CD14-positive monocyte (primary cell): ENCODE measurements at regions not wholly inside any gene's neighbourhood (a gene's known extent, or its start where the extent isn't known, plus 50 kb on each side); places are given as distances from the start of the nearest gene placed in this dataset.
"Not testable (repeated sequence)": the region's sequence is repeated elsewhere in the genome, so short reads cannot be mapped to it uniquely, and the experiment has no call there.

Experiments used
- DNase-seq, 3 donors: peaks; one replicate each; pipeline ENCODE4 v3.0.0-alpha.2; 2011 to 2022
- H2AFZ ChIP-seq: 2 replicates; pipeline ENCODE4 v1.6.0; 2012; ENCODE audit warnings: mild to moderate bottlenecking, low read depth, low read length, inconsistent platforms; ENCODE audit not compliant: insufficient read depth, poor library complexity, severe bottlenecking
- H3K27ac ChIP-seq, 2 donors: 1 replicate in 1 of 2; 2 replicates in 1 of 2; pipeline ENCODE4 v1.5.1; 2012 to 2013; ENCODE audit warnings: low read length in 2 of 2, control low read depth in 1 of 2, inconsistent platforms in 1 of 2, low read depth in 1 of 2, mild to moderate bottlenecking in 1 of 2
- H3K27me3 ChIP-seq, 2 donors: one replicate each; pipeline versions ENCODE4 v1.6.0 to v1.6.1; 2011 to 2013; ENCODE audit warnings: low read length in 2 of 2; ENCODE audit not compliant: control insufficient read depth in 2 of 2, insufficient read depth in 2 of 2
- H3K36me3 ChIP-seq, 2 donors: replicated peaks in 1 of 2; 1 replicate in 1 of 2; 2 replicates in 1 of 2; pipeline versions ENCODE4 v1.5.1 to v1.6.1; 2012 to 2013; ENCODE audit warnings: low read length in 2 of 2, control low read depth in 1 of 2, inconsistent platforms in 1 of 2, mild to moderate bottlenecking in 1 of 2; ENCODE audit not compliant: insufficient read depth in 2 of 2, control insufficient read depth in 1 of 2
- H3K4me1 ChIP-seq, 2 donors: 1 replicate in 1 of 2; 2 replicates in 1 of 2; pipeline versions ENCODE4 v1.5.1 to v1.6.1; 2012 to 2013; ENCODE audit warnings: low read length in 2 of 2, control low read depth in 1 of 2, inconsistent platforms in 1 of 2, mild to moderate bottlenecking in 1 of 2, moderate library complexity in 1 of 2; ENCODE audit not compliant: insufficient read depth in 2 of 2, control insufficient read depth in 1 of 2
- H3K4me2 ChIP-seq: replicated peaks from 2 replicates; pipeline ENCODE3; 2012; ENCODE audit warnings: low read length, moderate library complexity, mild to moderate bottlenecking; ENCODE audit not compliant: poor library complexity, severe bottlenecking; ENCODE audit errors: extremely low read depth
- H3K4me3 ChIP-seq, 3 experiments: fragments of 200-600 bp in 1 of 3; sonication (generic) in 1 of 3; replicated peaks in 1 of 3; 1 replicate in 2 of 3; 2 replicates in 1 of 3; pipeline ENCODE4 v1.5.1; 2011 to 2013; ENCODE audit warnings: low read length in 3 of 3, mild to moderate bottlenecking in 3 of 3, control low read depth in 2 of 3, low read depth in 2 of 3, inconsistent platforms in 1 of 3, moderate library complexity in 1 of 3
- H3K79me2 ChIP-seq: 2 replicates; pipeline ENCODE4 v1.6.0; 2012; ENCODE audit warnings: mild to moderate bottlenecking, control low read depth, inconsistent platforms, low read length, moderate library complexity; ENCODE audit not compliant: insufficient read depth
- H3K9ac ChIP-seq: 2 replicates; pipeline ENCODE4 v1.6.0; 2017; ENCODE audit warnings: low read length, mild to moderate bottlenecking; ENCODE audit not compliant: insufficient read depth, poor library complexity, severe bottlenecking
- H3K9me3 ChIP-seq, 2 donors: replicated peaks in 1 of 2; 1 replicate in 1 of 2; 2 replicates in 1 of 2; pipeline versions ENCODE4 v1.5.1 to v1.6.1; 2012 to 2013; ENCODE audit warnings: low read length in 2 of 2, control low read depth in 1 of 2; ENCODE audit not compliant: control insufficient read depth in 1 of 2, insufficient read depth in 1 of 2
- H4K20me1 ChIP-seq: 2 replicates; pipeline ENCODE4 v1.6.0; 2012; ENCODE audit warnings: mild to moderate bottlenecking, low read length, control low read depth, moderate library complexity; ENCODE audit not compliant: insufficient read depth
- H3K27ac Mint-ChIP-seq, 7 donors: one replicate each; pipeline ENCODE4 v1.8.0; 2020; ENCODE audit warnings: mild to moderate bottlenecking in 7 of 7, mixed read lengths in 7 of 7, moderate library complexity in 6 of 7, inconsistent platforms in 2 of 7
- H3K27me3 Mint-ChIP-seq, 3 donors: one replicate each; pipeline ENCODE4 v1.8.0; 2021 to 2022; ENCODE audit warnings: low read depth in 3 of 3, mild to moderate bottlenecking in 3 of 3, mixed read lengths in 3 of 3, moderate library complexity in 3 of 3, inconsistent platforms in 1 of 3
- H3K36me3 Mint-ChIP-seq, 2 donors: one replicate each; pipeline ENCODE4 v1.8.0; 2020; ENCODE audit warnings: mixed read lengths in 2 of 2, inconsistent platforms in 1 of 2, mild to moderate bottlenecking in 1 of 2
- H3K4me1 Mint-ChIP-seq: one replicate; pipeline ENCODE4 v1.8.0; 2020; ENCODE audit warnings: mild to moderate bottlenecking, mixed read lengths
- H3K4me3 Mint-ChIP-seq, 2 donors: one replicate each; pipeline ENCODE4 v1.8.0; 2020; ENCODE audit warnings: mild to moderate bottlenecking in 2 of 2, mixed read lengths in 2 of 2, moderate library complexity in 1 of 2
- H3K9me3 Mint-ChIP-seq, 7 donors: one replicate each; pipeline ENCODE4 v1.8.0; 2020 to 2022; ENCODE audit warnings: mixed read lengths in 7 of 7, mild to moderate bottlenecking in 6 of 7, moderate library complexity in 6 of 7, inconsistent platforms in 2 of 7
- WGBS: methylation state at CpG from one replicate; pipeline ENCODE4 v1.1.5; 2013; ENCODE audit warnings: missing lambda C conversion rate; ENCODE audit not compliant: insufficient coverage; 5-methylcytosine and 5-hydroxymethylcytosine counted together
- intact Hi-C, 2 donors: fragments of 100-400 bp; cut with micrococcal nuclease; formaldehyde crosslinking; loops; one replicate each; pipeline versions ENCODE4 v1.15.0 to v1.15.1; 2023
- TF ChIP-seq, protein P1 (sequence below): fragments of 200-600 bp; IDR thresholded peaks from one replicate; pipeline ENCODE4 v1.8.0; 2022; ENCODE audit warnings: antibody characterized with exemption, mild to moderate bottlenecking

DNA sequence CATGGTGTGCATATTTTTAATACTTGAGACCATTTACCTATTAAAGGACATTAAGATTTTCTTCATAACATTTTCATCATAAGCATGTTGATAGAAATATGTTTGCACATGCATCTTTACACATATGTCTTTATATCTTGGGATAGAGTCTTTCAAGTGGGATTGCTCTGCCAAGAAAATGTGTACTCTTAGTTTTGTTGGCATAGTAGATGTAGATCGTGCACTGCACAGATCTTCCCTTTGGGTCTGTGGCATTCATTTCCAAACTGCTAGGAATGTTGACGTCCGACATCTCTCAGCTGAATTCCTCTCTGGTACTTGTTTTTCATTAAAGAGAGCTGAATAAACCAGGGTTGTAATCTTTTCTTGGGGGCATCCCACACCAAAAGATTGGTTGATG is 183.2 kb upstream of the RPRM start:
- no peaks in the 10 kb centered on the region for H3K36me3 ChIP-seq
- H3K27ac Mint-ChIP-seq, result no peak overlapping the region
- no peaks in the 10 kb centered on the region for H3K4me1 ChIP-seq
- WGBS, result 71% methylated on average over 1 of the region's 3 CpGs
- no peak overlapping the region for H3K4me3 ChIP-seq
- no peak overlapping the region for H3K27ac ChIP-seq
- no peaks in the 10 kb centered on the region for H4K20me1 ChIP-seq
- H3K4me1 Mint-ChIP-seq, result no peaks in the 10 kb centered on the region
- H3K27me3 Mint-ChIP-seq, result no peaks in the 10 kb centered on the region
- H3K79me2 ChIP-seq, result no peaks in the 10 kb centered on the region
- no peak for DNase-seq
- H3K27me3 ChIP-seq, result no peaks in the 10 kb centered on the region
- H3K36me3 Mint-ChIP-seq, result no peaks in the 10 kb centered on the region
- intact Hi-C loops, result no loop called here
- peaks cover 11 to 13% of the 10 kb centered on the region in 2 donors for H3K9me3 ChIP-seq
- TF ChIP-seq, protein P1, sequence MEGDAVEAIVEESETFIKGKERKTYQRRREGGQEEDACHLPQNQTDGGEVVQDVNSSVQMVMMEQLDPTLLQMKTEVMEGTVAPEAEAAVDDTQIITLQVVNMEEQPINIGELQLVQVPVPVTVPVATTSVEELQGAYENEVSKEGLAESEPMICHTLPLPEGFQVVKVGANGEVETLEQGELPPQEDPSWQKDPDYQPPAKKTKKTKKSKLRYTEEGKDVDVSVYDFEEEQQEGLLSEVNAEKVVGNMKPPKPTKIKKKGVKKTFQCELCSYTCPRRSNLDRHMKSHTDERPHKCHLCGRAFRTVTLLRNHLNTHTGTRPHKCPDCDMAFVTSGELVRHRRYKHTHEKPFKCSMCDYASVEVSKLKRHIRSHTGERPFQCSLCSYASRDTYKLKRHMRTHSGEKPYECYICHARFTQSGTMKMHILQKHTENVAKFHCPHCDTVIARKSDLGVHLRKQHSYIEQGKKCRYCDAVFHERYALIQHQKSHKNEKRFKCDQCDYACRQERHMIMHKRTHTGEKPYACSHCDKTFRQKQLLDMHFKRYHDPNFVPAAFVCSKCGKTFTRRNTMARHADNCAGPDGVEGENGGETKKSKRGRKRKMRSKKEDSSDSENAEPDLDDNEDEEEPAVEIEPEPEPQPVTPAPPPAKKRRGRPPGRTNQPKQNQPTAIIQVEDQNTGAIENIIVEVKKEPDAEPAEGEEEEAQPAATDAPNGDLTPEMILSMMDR, result no peak
- no peak overlapping the region for H3K4me2 ChIP-seq
- peaks cover 4 to 11% (median 9%) of the 10 kb centered on the region in 7 donors for H3K9me3 Mint-ChIP-seq
- no peak overlapping the region for H3K9ac ChIP-seq
- H3K4me3 Mint-ChIP-seq, result no peak overlapping the region
- H2AFZ ChIP-seq, result no peak overlapping the region

DNA sequence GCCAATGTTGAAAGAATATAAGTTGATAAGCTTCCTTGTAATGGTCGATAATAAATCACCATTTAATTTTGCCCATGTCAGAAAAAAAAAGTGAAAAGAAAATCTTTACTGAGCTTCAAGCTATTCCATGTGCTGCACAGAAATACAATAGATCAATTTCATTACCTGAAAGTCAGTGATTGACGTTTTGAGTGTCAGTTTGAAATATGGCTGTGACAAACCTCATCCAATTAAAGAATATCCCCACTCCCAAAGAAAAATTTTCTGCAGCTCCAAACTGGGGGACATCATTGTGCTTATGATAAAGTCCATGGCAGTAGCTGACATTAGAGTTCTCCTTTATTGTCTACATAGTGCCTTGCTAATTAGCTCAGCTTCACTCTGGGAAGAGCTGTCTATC is 184.8 kb upstream of the RPRM start:
- H3K27ac Mint-ChIP-seq, result no peak overlapping the region
- Histone ChIP-seq H3K79me2 (no peaks in the 10 kb centered on the region), H3K4me1 (no peaks in the 10 kb centered on the region), H3K4me2 (no peak overlapping the region), H3K27ac (no peak overlapping the region), H3K36me3 (no peaks in the 10 kb centered on the region), H3K27me3 (no peaks in the 10 kb centered on the region), H4K20me1 (no peaks in the 10 kb centered on the region), H3K4me3 (no peak overlapping the region), H2AFZ (no peak overlapping the region), H3K9me3 (peaks cover 12 to 13% of the 10 kb centered on the region in 2 donors), H3K9ac (no peak overlapping the region)
- no peak overlapping the region for H3K4me3 Mint-ChIP-seq
- peaks cover 6 to 11% (median 9%) of the 10 kb centered on the region in 7 donors for H3K9me3 Mint-ChIP-seq
- intact Hi-C loops, result no loop called here
- H3K36me3 Mint-ChIP-seq, result no peaks in the 10 kb centered on the region
- H3K4me1 Mint-ChIP-seq, result no peaks in the 10 kb centered on the region
- TF ChIP-seq, protein P1, result no peak
- WGBS, result no CpG with 5 or more reads among the region's 2 CpGs
- no peak for DNase-seq
- no peaks in the 10 kb centered on the region for H3K27me3 Mint-ChIP-seq

DNA sequence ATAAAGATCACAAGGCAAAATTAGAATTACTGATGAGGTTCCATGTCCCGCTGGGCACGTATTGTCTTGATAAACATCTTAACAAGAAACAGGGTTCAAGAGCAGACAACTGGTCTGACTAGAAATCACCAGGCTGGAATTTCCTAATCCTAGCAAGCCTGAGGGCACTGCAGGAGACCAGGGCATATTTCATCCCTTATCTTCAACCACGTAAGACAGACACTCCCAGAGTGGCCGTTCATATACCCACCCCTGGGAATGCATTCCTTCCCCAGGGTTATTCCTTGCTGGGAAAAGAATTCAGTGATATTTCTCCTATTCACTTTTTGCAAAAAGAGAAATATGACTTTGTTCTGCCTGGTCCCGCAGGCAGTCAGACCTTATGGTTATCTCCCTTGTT is 185.4 kb upstream of the RPRM start:
- H3K27ac Mint-ChIP-seq, H3K4me3 Mint-ChIP-seq, H3K27me3 ChIP-seq, H3K79me2 ChIP-seq, DNase-seq, intact Hi-C loops, H3K4me1 ChIP-seq, H3K27me3 Mint-ChIP-seq, H3K27ac ChIP-seq, H3K4me3 ChIP-seq, H4K20me1 ChIP-seq, H3K9ac ChIP-seq, H3K36me3 Mint-ChIP-seq, H3K4me2 ChIP-seq, H3K36me3 ChIP-seq, H2AFZ ChIP-seq, H3K4me1 Mint-ChIP-seq: not testable (repeated sequence)
- 93% methylated on average over 5 of the region's 5 CpGs for WGBS
- peaks cover 15 to 18% of the 10 kb centered on the region in 2 donors for H3K9me3 ChIP-seq
- H3K9me3 Mint-ChIP-seq, result peaks cover 6 to 14% (median 12%) of the 10 kb centered on the region in 7 donors
